Tibial artery (tissue), 4 donors: ENCODE measurements at regions not wholly inside any gene's neighbourhood (a gene's known extent, or its start where the extent isn't known, plus 50 kb on each side); places are given as distances from the start of the nearest gene placed in this dataset.

Source experiments
- DNase-seq, 2 donors: peaks; one replicate each; pipeline ENCODE4 v3.0.0-alpha.2; 2019
- H3K27ac ChIP-seq, 2 donors: fragments of 200-600 bp; sonication (generic) in 1 of 2; 1 replicate in 1 of 2; 2 replicates in 1 of 2; pipeline ENCODE4 v1.5.1; 2018 to 2019; ENCODE audit warnings: mild to moderate bottlenecking in 1 of 2
- H3K27me3 ChIP-seq, 2 donors: fragments of 200-600 bp; sonication (generic) in 1 of 2; one replicate each; pipeline versions ENCODE4 v1.5.1 to v1.6.0; 2016 to 2019
- H3K36me3 ChIP-seq, 3 donors: fragments of 200-600 bp; sonication (generic) in 2 of 3; one replicate each; pipeline ENCODE4 v1.5.1; 2016 to 2019; ENCODE audit warnings: mild to moderate bottlenecking in 2 of 3
- H3K4me1 ChIP-seq, 4 donors: fragments of 200-600 bp; sonication (generic) in 2 of 4; 1 replicate in 3 of 4; 2 replicates in 1 of 4; pipeline ENCODE4 v1.5.1; 2016 to 2019
- H3K4me3 ChIP-seq, 2 donors: fragments of 200-600 bp; sonication (generic) in 1 of 2; 1 replicate in 1 of 2; 2 replicates in 1 of 2; pipeline ENCODE4 v1.5.1; 2018 to 2019; ENCODE audit warnings: mild to moderate bottlenecking in 2 of 2
- H3K9me3 ChIP-seq, 3 donors: fragments of 200-600 bp; sonication (generic) in 1 of 3; one replicate each; pipeline ENCODE4 v1.5.1; 2016 to 2019
- CTCF ChIP-seq, 2 experiments: fragments of 200-600 bp in 1 of 2; fragments of 450-650 bp in 1 of 2; IDR thresholded peaks; one replicate each; pipeline ENCODE4 v1.5.1; 2017 to 2019; ENCODE audit warnings: antibody characterized with exemption in 2 of 2, mild to moderate bottlenecking in 1 of 2, moderate library complexity in 1 of 2
- intact Hi-C: fragments of 100-400 bp; cut with DNase I; formaldehyde crosslinking; loops from one replicate; pipeline ENCODE4 v1.15.0; 2023; ENCODE audit warnings: low total_unique reads

- H3K36me3 ChIP-seq = no peaks in the 10 kb centered on the region
- H3K4me1 ChIP-seq = no peaks in the 10 kb centered on the region
- no peak for TF ChIP-seq CTCF (IDR thresholded peaks at IDR 0.05)
- intact Hi-C loops = no loop called here
- no peak for DNase-seq
- H3K4me3 ChIP-seq = no peak overlapping the region
- H3K27ac ChIP-seq = no peak overlapping the region
- peaks cover 0 to 3% (median 0%) of the 10 kb centered on the region in 3 donors for H3K9me3 ChIP-seq
- H3K27me3 ChIP-seq = no peaks in the 10 kb centered on the region
Measured at GRCh38 chr15:25268166-25268565, 170.7 kb downstream of the UBE3A start.
